Endothelial cell of umbilical vein (primary cell): ENCODE measurements at regions not wholly inside any gene's neighbourhood (a gene's known extent, or its start where the extent isn't known, plus 50 kb on each side); places are given as distances from the start of the nearest gene placed in this dataset.

ENCODE experiments used
- BruUV-seq: library from RNA; stranded (reverse); fragments of 400-500 nt; replicated peaks from 2 replicates; lab custom pipeline; 2021; lab: Mats Ljungman, UMichigan
- CTCF ChIA-PET: fragments of 300-600, 350-600 bp; sonication (Branson Sonifier 250); formaldehyde crosslinking; loops from one replicate; lab custom pipeline; 2021; ENCODE audit warnings: antibody characterized with exemption, inconsistent platforms; lab: Charles Lee
- POLR2A ChIA-PET: fragments of 300-600, 350-600 bp; sonication (Branson Sonifier 250); formaldehyde crosslinking; loops from one replicate; lab custom pipeline; 2021; ENCODE audit warnings: antibody characterized with exemption, inconsistent platforms; lab: Charles Lee
- DNase-seq: peaks from one replicate; pipeline ENCODE4 v3.0.0-alpha.2; 2011; ENCODE audit warnings: low read depth, low spot score
- FAIRE-seq: peaks from 2 replicates; lab custom pipeline; 2011; peaks lifted over from hg19 to GRCh38; lab: Jason Lieb, UNC
- H2AFZ ChIP-seq: 2 replicates; pipeline ENCODE4 v1.6.0; 2012; ENCODE audit warnings: low read depth, low read length, control low read depth, inconsistent platforms
- H3K27ac ChIP-seq: 2 replicates; pipeline ENCODE4 v1.5.1; 2011; ENCODE audit warnings: low read depth, mild to moderate bottlenecking, control low read depth, low read length, moderate library complexity; ENCODE audit not compliant: insufficient read depth
- H3K27me3 ChIP-seq, 2 experiments: 2 replicates each; pipeline versions ENCODE4 v1.6.0 to v1.6.1; 2011; ENCODE audit warnings: low read length in 2 of 2, mixed read lengths in 1 of 2; ENCODE audit not compliant: control insufficient read depth in 2 of 2, insufficient read depth in 2 of 2
- H3K36me3 ChIP-seq, 2 experiments: 2 replicates in 1 of 2; 3 replicates in 1 of 2; pipeline ENCODE4 v1.5.1; 2011; ENCODE audit warnings: low read length in 2 of 2, mild to moderate bottlenecking in 1 of 2, moderate library complexity in 1 of 2; ENCODE audit not compliant: control insufficient read depth in 2 of 2, insufficient read depth in 2 of 2; ENCODE audit errors: extremely low read depth in 1 of 2
- H3K4me1 ChIP-seq: 3 replicates; pipeline ENCODE4 v1.5.1; 2011; ENCODE audit warnings: mild to moderate bottlenecking, low read length; ENCODE audit not compliant: control insufficient read depth, insufficient read depth; ENCODE audit errors: extremely low read depth
- H3K4me2 ChIP-seq: 2 replicates; pipeline ENCODE4 v1.6.1; 2011; ENCODE audit warnings: low read length, control low read depth, mixed read lengths; ENCODE audit not compliant: insufficient read depth
- H3K4me3 ChIP-seq, 3 experiments: fragments of 200-600 bp in 1 of 3; sonication (generic), shearing (Covaris generic) in 1 of 3; replicated peaks in 1 of 3; 2 replicates each; pipeline ENCODE4 v1.5.1; 2011 to 2016; ENCODE audit warnings: control low read depth in 3 of 3, low read length in 3 of 3, mild to moderate bottlenecking in 2 of 3, inconsistent platforms in 1 of 3, low read depth in 1 of 3, moderate library complexity in 1 of 3; ENCODE audit not compliant: insufficient read depth in 1 of 3
- H3K79me2 ChIP-seq: 2 replicates; pipeline ENCODE4 v1.6.0; 2012; ENCODE audit warnings: low read length, inconsistent platforms; ENCODE audit not compliant: control insufficient read depth, insufficient read depth
- H3K9ac ChIP-seq: replicated peaks from 2 replicates; pipeline ENCODE3; 2011; ENCODE audit warnings: low read length, control low read depth; ENCODE audit not compliant: insufficient read depth; ENCODE audit errors: extremely low read depth
- H3K9me1 ChIP-seq: replicated peaks from 3 replicates; pipeline ENCODE4 v1.6.0; 2011; ENCODE audit warnings: mild to moderate bottlenecking, low read length; ENCODE audit not compliant: control insufficient read depth, insufficient read depth; ENCODE audit errors: extremely low read depth
- H3K9me3 ChIP-seq: replicated peaks from 2 replicates; pipeline ENCODE4 v1.5.1; 2012; ENCODE audit warnings: low read length, inconsistent platforms; ENCODE audit not compliant: control insufficient read depth, insufficient read depth
- H4K20me1 ChIP-seq: replicated peaks from 2 replicates; pipeline ENCODE3; 2011; ENCODE audit warnings: mild to moderate bottlenecking, low read length; ENCODE audit not compliant: control insufficient read depth, insufficient read depth; ENCODE audit errors: extremely low read depth
- EZH2 ChIP-seq: IDR thresholded peaks from 2 replicates; pipeline ENCODE4 v1.6.1; 2012; ENCODE audit warnings: borderline replicate concordance, low read depth, mild to moderate bottlenecking, moderate library complexity, low read length, inconsistent platforms; ENCODE audit not compliant: severe bottlenecking
- FOS ChIP-seq: IDR thresholded peaks from 2 replicates; pipeline ENCODE4 v1.6.1; 2011; ENCODE audit warnings: mild to moderate bottlenecking, low read length, moderate library complexity, borderline replicate concordance; ENCODE audit not compliant: insufficient read depth
- GATA2 ChIP-seq: IDR thresholded peaks from 2 replicates; pipeline ENCODE4 v1.7.0; 2011; ENCODE audit warnings: low read depth, mild to moderate bottlenecking, moderate library complexity, mixed read lengths, low read length; ENCODE audit not compliant: insufficient read length, insufficient read depth
- JUN ChIP-seq: IDR thresholded peaks from 2 replicates; pipeline ENCODE4 v1.6.1; 2011; ENCODE audit warnings: borderline replicate concordance, low read depth; ENCODE audit not compliant: insufficient read length, insufficient read depth
- MYC ChIP-seq: IDR thresholded peaks from one replicate; pipeline ENCODE4 v1.6.1; 2011; ENCODE audit warnings: mild to moderate bottlenecking, low read depth, low read length
- POLR2A ChIP-seq: IDR thresholded peaks from 2 replicates; pipeline ENCODE4 v1.6.1; 2012; ENCODE audit warnings: low read depth, mild to moderate bottlenecking, control low read depth, low read length
- POLR2AphosphoS5 ChIP-seq: IDR thresholded peaks from 2 replicates; pipeline ENCODE4 v1.6.1; 2012; ENCODE audit warnings: low read depth, mild to moderate bottlenecking, control low read depth, low read length, moderate library complexity; ENCODE audit not compliant: insufficient read depth
- dilution Hi-C: fragments of 300-500 bp; cut with MboI; formaldehyde crosslinking; loops from one replicate; pipeline ENCODE4 v1.15.0; 2019; ENCODE audit warnings: low sequenced_read_pairs; ENCODE audit not compliant: extremely low pct_ligation_motif_present
- intact Hi-C: fragments of 100-400 bp; cut with micrococcal nuclease; formaldehyde crosslinking; loops from one replicate; pipeline ENCODE4 v1.10.0; 2022
- TF ChIP-seq, protein P1 (sequence below): IDR thresholded peaks from 2 replicates; pipeline ENCODE4 v1.6.1; 2011; ENCODE audit not compliant: insufficient read depth, insufficient read length
- TF ChIP-seq, protein P2 (sequence below), 2 donors: IDR thresholded peaks; 1 replicate in 1 of 2; 2 replicates in 1 of 2; pipeline ENCODE4 v1.5.1; 2011; ENCODE audit warnings: low read length in 2 of 2, mild to moderate bottlenecking in 2 of 2, moderate library complexity in 2 of 2, control low read depth in 1 of 2, inconsistent platforms in 1 of 2, low read depth in 1 of 2; ENCODE audit not compliant: insufficient read depth in 1 of 2; ENCODE audit errors: extremely low read depth in 1 of 2

DNA sequence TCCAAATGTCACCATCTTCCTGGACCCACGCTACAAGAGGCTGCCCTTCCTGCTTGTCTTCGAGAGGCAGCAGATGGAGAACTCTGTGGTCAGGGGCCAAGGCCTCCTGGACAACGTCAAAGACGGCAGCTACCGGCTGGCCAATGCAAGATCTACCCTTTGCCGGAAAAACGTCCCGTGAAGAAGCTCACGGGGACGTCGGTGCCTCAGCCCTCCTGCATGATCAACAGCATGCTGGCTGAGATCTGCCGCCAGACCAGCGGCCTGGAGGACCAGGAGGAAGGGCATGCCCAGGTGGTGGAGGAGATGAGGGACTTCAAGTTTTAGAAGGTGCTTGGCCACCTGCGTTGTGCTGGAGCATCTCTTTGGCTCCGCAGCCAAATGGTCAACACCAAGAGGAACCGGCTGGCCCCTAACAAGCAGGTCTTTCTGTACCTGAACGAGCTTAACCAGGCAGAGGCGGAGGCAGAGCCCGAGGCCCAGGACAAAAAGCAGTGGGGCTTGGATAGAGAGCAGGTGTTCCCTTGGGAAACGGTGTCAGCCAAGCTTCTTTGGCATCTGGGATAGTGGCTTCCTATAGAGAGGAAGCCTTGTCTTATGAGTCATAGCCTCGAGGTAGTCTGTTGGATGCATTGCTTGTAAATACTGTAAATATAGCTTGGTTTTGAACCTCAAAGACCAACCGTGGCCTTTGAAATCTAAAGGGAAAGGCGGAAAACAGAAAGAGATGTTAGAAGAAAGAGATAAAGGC, 94.8 kb upstream of the ELOVL6 start:
- no peak overlapping the region for H3K9ac ChIP-seq
- dilution Hi-C loops (no loop called here), intact Hi-C loops (no loop called here)
- H3K27ac ChIP-seq: no peak overlapping the region
- CTCF ChIA-PET: interaction anchor here (1.2 kb wide), 1 partner anchor 8 kb away, joined by 3 read pairs; no protein-coding TSS in a partner anchor
- DNase-seq (no peak), FAIRE-seq (no peak)
- no peaks in the 10 kb centered on the region for H3K79me2 ChIP-seq
- H3K4me1 ChIP-seq: no peaks in the 10 kb centered on the region
- no TSS peak for BruUV-seq
- POLR2A ChIA-PET: no interaction called here
- no peak overlapping the region for H3K4me3 ChIP-seq
- H3K9me1 ChIP-seq: no peaks in the 10 kb centered on the region
- peaks cover 0 to 3% of the 10 kb centered on the region in 2 experiments for H3K27me3 ChIP-seq
- H4K20me1 ChIP-seq: no peaks in the 10 kb centered on the region
- no peaks in the 10 kb centered on the region for H3K36me3 ChIP-seq
- TF ChIP-seq POLR2AphosphoS5 (no peak), MYC (no peak), GATA2 (no peak), EZH2 (no peak), POLR2A (no peak), JUN (no peak), FOS (no peak)
- TF ChIP-seq, protein P1, sequence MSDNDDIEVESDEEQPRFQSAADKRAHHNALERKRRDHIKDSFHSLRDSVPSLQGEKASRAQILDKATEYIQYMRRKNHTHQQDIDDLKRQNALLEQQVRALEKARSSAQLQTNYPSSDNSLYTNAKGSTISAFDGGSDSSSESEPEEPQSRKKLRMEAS: no peak
- TF ChIP-seq, protein P2, sequence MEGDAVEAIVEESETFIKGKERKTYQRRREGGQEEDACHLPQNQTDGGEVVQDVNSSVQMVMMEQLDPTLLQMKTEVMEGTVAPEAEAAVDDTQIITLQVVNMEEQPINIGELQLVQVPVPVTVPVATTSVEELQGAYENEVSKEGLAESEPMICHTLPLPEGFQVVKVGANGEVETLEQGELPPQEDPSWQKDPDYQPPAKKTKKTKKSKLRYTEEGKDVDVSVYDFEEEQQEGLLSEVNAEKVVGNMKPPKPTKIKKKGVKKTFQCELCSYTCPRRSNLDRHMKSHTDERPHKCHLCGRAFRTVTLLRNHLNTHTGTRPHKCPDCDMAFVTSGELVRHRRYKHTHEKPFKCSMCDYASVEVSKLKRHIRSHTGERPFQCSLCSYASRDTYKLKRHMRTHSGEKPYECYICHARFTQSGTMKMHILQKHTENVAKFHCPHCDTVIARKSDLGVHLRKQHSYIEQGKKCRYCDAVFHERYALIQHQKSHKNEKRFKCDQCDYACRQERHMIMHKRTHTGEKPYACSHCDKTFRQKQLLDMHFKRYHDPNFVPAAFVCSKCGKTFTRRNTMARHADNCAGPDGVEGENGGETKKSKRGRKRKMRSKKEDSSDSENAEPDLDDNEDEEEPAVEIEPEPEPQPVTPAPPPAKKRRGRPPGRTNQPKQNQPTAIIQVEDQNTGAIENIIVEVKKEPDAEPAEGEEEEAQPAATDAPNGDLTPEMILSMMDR (IDR thresholded peaks at IDR 0.05; ENCODE audit: extremely low read depth in 1 of 2, insufficient read depth in 1 of 2, low read depth in 1 of 2, low read length in 2 of 2): no peak
- H3K4me2 ChIP-seq: no peak overlapping the region
- H3K9me3 ChIP-seq: no peaks in the 10 kb centered on the region
- H2AFZ ChIP-seq: no peak overlapping the region
